Myocyte (in vitro differentiated cells): ENCODE measurements at regions not wholly inside any gene's neighbourhood (a gene's known extent, or its start where the extent isn't known, plus 50 kb on each side); places are given as distances from the start of the nearest gene placed in this dataset.
"Not testable (repeated sequence)": the region's sequence is repeated elsewhere in the genome, so short reads cannot be mapped to it uniquely, and the experiment has no call there.

Experiments
- DNase-seq: peaks from one replicate; pipeline ENCODE4 v3.0.0-alpha.2; 2012; ENCODE audit warnings: low read depth

DNA sequence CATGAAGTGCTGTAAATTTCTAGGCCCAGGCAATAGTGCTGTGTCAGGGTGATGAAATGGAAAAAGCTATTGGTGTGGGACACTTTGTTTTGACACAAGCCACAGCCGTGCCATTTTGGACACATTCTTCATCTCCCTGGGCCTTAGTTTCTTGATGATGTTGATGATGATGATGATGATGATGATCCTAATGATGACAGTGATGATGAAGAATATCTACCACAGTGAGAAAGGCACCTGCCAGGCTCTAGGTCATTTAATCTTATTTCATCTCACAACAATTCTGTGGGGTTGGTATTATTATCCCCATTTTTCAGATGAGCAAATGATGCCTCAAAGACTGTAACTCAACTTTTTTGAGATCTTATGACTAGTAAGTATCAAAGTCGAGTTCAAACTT is 102.2 kb upstream of the STC2 start:
- DNase-seq: no peak

DNA sequence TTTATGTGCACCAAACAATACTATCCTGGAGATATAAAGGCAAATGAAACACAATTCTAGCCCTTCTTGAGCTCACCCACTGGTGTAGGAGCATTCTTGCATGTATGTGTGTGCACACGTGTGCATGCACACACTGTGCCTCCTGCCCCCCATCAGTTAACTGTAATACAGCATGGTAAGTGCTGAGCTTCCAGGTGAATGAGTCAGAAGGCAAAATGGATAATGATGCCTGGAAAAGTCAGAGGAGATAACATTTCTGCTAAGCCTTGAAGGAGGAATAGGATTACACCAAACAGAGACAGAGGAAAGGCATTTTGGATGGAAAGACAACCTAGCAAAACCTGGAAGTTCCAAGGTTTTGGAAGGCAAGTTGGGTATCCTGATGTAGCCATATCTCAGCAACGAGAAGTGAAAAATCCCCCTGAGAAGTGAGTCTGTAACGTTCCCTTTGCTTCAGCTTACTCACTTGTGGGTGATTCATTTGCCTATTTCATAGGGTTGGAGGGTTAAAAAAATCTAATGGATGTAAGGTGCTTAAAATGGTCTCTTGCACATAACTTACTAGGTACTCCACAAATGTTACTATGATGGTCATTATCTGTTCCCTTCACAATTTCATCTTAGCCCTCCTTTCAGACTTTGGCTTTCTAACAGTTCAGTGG is 101.4 kb upstream of the STC2 start:
- no peak for DNase-seq

- DNase-seq: no peak
These were observed 95.4 kb upstream of the STC2 start for GRCh38 chr5:173423452-173424117.

- no peak for DNase-seq
These were observed 91.9 kb upstream of the STC2 start for GRCh38 chr5:173420108-173420507.

- no peak for DNase-seq
These were observed 85.3 kb upstream of the STC2 start for GRCh38 chr5:173413471-173413982.

GRCh38 chr5:173412566-173412965 is 84.4 kb upstream of the STC2 start:
- DNase-seq: peak; percentile 51

GRCh38 chr5:173411791-173412555 is 83.8 kb upstream of the STC2 start:
- DNase-seq: no peak

- DNase-seq: no peak
These were observed 82.4 kb upstream of the STC2 start for GRCh38 chr5:173410459-173411233.

DNA sequence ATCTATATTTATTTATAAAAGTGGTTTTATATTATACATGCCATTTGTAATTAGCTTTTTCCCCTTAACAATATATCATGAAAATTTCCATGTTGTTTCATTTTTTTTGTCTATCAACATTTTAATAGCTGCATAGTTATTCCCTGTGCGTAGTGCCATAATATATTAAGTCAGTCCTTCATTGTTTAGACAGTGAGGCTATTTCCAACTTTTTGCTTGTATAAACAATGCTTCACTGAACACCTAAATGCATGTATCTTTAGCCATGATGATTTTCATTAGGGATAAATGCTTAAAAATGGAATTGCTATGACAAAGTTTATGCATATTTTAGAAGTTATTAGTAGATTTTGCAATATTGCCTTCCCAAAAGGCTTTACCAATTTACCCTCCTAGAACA is 80.7 kb upstream of the STC2 start:
- DNase-seq: no peak

DNA sequence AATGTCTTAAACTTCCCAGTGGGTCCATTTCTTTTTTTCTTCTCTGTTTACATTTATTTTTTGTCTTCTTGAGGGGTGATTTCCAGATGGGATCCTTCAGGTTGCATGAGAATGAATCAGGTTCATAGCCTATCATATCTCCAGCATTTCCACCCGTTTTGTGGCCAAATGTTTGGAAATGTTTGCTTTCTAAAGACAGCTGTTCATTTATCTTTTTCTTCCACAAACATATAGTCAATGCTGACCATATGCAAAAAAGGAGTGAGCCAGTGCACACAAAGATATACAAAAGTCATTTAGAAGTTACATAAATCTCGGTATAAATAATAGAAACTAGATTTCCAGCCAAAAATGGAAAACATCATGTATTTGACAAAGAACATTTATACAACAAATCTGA is 71.6 kb upstream of the STC2 start:
- DNase-seq: no peak

DNA sequence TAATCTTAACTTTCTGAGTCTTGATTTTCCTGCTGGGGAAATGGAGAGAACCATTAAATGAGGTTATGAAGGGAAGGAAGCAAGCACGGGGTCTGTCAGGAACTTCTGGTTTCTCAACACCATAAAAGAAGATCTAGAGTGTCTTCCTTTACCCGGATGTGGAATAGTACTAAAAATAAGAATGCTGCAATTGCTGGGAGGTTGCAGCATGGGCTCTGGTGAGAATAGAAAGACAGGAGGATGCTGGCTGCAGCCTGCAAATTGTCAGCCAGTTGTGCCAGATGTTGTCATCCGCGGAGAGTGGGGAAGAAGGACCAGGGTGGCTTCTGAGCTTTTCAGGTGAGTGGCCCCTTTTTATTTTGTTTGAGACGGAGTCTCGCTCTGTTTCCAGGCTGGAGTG is 69.3 kb upstream of the STC2 start:
- no peak for DNase-seq

DNA sequence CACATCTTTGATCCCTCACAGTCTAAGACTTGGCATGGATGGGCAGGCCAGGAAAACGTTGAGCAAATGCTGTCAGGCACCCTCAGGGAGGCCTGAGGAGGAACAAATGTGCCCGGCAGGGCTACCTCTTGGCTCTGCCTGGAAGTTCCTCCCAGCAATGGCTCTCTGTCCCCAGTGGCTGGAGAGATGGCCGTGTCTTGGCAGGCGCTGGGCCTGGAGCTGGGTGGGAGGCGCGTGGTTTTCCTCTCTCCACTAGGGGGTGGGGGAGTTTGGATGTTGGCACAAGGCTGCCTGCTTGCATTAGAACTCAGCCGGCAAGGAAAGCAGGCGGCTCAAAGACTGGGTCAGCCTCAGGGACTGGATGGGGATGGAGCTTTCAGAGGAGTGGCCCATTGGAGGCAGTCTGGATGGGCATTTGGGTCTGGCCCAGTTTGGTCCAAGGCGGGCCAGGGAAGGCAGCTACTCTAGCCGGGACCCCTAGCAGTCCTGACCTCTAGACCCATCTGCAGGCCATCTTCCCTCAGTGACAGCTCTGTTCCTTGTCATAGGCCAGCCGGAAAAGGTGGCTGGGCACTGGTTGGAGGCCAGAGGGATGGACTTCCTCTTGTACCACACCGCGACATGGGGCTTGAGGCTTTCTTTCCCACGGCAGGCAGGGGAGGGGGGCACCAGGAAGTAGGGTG is 68.2 kb upstream of the STC2 start:
- DNase-seq: no peak

DNA sequence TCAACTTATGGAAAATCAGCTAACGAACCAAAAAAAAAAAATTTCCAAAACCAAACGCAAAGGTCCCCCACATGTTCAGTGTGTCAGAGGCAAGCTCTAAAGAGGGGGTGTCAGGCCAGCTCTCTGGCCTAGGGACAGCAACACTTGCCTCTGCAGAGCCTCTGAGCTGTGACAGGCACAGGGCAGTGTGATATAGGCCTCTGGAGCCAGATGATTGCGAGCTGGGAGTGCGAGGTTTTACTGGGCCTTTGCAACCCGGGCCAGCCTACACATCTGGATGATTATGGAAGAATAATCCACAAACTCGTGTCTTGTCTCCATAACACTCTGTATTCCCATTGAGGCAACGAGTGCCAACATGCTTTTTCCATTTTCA is 67.7 kb upstream of the STC2 start:
- no peak for DNase-seq

DNA sequence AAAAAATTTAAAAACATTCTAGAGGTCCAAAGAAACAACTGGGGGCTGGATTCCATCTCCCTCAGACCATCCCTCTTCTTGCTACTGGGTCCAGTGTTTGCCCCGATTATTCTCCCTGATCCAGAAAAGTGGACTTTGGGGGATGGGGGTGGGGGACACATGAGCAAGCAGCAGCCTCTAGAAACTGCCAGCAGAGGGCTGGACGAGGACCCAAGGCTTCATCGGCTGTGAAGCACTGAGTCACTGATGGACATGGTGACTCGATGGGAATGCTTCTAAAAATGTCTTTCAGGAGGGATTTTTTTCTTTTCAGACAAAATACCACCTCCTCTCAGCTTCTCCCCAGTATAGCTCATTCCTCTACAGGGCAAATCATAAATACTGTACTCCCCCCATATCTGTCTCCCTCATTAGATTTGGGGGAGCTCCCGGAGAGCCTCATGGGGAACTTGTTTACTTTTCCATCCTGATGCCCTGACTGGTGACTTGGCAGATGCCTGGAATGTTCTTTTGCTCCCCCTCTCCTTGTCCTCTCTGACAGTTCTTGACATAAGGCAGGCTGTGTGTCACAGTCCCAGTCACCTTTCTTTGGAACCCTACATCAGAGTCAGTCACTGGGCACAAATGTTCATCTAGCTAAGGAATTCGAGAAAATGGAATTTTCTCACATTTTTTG is 67.2 kb upstream of the STC2 start:
- DNase-seq: peak; percentile 56

GRCh38 chr5:173394701-173395100 is 66.5 kb upstream of the STC2 start:
- DNase-seq: no peak

DNA sequence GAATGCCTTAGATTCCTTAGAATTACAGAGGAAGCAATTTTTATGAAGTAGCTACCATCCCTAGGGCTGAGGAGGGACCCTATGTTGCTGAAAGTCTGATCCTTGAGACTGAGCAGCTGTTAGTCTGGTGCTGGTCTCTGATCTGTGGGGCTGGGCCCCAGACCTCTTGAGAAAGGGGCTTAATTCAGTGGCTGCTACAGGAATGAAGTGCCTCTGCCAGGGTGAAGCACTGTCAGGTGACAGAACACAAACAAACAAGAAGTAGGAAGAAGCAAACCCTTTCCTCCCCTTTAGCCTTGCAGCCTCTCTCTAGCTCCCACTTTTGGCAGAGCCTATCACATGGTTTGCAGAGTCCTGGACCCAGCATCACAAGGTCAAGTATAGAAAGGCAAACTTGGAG is 64.0 kb upstream of the STC2 start:
- DNase-seq: no peak

GRCh38 chr5:173391031-173391430 is 62.8 kb upstream of the STC2 start:
- no peak for DNase-seq

DNA sequence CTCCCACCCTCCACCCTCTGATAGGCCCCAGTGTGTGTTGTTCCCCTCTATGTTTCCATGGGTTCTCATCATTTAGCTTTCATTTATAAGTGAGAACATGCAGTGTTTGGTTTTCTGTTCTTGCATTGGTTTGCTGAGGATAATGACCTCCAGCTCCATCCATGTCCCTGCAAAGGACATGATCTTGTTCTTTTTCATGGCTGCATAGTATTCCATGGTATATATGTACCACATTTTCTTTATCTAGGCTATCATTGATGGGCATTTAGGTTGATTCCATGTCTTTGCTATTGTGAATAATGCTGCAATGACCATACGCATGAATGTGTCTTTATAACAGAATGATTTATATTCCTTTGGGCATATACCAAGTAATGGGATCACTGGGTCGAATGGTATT is 59.1 kb upstream of the STC2 start:
- DNase-seq: not testable (repeated sequence)

- no peak for DNase-seq
These were observed 57.7 kb upstream of the STC2 start for GRCh38 chr5:173385832-173386360.

DNA sequence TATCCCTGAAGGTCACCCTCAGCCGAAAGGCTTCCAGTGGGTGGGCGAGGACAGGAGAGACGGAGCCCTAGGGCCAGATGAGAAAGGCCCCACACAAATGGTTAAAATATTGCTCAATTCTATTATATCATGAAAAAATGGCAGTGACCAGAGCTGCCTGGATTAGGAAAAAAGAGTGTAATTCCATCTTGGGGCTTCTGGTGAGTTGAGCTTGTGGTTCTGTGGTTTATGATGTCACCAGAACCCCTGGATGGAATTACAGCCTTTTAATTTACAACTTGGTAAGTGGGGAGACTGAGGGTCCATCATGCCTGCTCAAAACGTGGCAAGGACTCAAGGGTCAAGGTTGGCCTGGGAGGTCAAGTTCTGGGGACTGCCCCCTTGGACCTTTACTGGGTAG is 55.5 kb upstream of the STC2 start:
- DNase-seq: peak; percentile 58
